PC-9 (cell line): ENCODE measurements at regions not wholly inside any gene's neighbourhood (a gene's known extent, or its start where the extent isn't known, plus 50 kb on each side); places are given as distances from the start of the nearest gene placed in this dataset.

Source experiments
- BruUV-seq: library from RNA; stranded (reverse); fragments of 400-500 nt; replicated peaks from 2 replicates; lab custom pipeline; 2021; lab: Mats Ljungman, UMichigan
- CTCF ChIA-PET: fragments of 300-600 bp; sonication (Branson Sonifier 250); formaldehyde crosslinking; loops from one replicate; lab custom pipeline; 2022; ENCODE audit warnings: antibody characterized with exemption; lab: Charles Lee
- POLR2A ChIA-PET: fragments of 300-600 bp; sonication (Branson Sonifier 250); formaldehyde crosslinking; loops from one replicate; lab custom pipeline; 2022; ENCODE audit warnings: antibody characterized with exemption; ENCODE audit not compliant: unreplicated experiment; lab: Charles Lee
- DNase-seq, 2 experiments: peaks; one replicate each; pipeline versions ENCODE4 v3.0.0 to v3.0.0-alpha.2; 2015 to 2022; ENCODE audit warnings: mixed read lengths in 1 of 2
- H2AFZ ChIP-seq: fragments of 200-600 bp; sonication (generic); 2 replicates; pipeline ENCODE4 v1.8.1; 2017; ENCODE audit warnings: antibody characterized with exemption
- H3F3A ChIP-seq: fragments of 200-600 bp; sonication (generic); 2 replicates; pipeline ENCODE4 v1.8.1; 2017; ENCODE audit warnings: antibody characterized with exemption, mild to moderate bottlenecking, low read depth; ENCODE audit not compliant: insufficient read depth
- H3K27ac ChIP-seq: fragments of 200-600 bp; sonication (generic); 2 replicates; pipeline ENCODE4 v1.6.1; 2016; ENCODE audit warnings: mixed run types
- H3K27me3 ChIP-seq: fragments of 200-600 bp; sonication (generic); 2 replicates; pipeline ENCODE4 v1.6.1; 2016; ENCODE audit warnings: low read depth, mixed run types; ENCODE audit not compliant: insufficient read depth
- H3K36me3 ChIP-seq: fragments of 200-600 bp; sonication (generic); 2 replicates; pipeline ENCODE4 v1.6.1; 2016; ENCODE audit warnings: low read depth, mixed run types
- H3K4me1 ChIP-seq: fragments of 200-600 bp; sonication (generic); replicated peaks from 2 replicates; pipeline ENCODE4 v1.6.1; 2016; ENCODE audit warnings: mixed run types; ENCODE audit not compliant: insufficient read depth
- H3K4me2 ChIP-seq: fragments of 200-600 bp; sonication (generic); 2 replicates; pipeline ENCODE4 v1.6.1; 2017; ENCODE audit warnings: mixed run types
- H3K4me3 ChIP-seq: fragments of 200-600 bp; sonication (generic); 2 replicates; pipeline ENCODE4 v1.6.1; 2016; ENCODE audit warnings: mixed run types
- H3K79me2 ChIP-seq: fragments of 200-600 bp; sonication (generic); 2 replicates; pipeline ENCODE4 v1.6.1; 2017; ENCODE audit warnings: low read depth, mixed run types
- H3K9me2 ChIP-seq: fragments of 200-600 bp; sonication (generic); 2 replicates; pipeline ENCODE4 v1.8.1; 2017; ENCODE audit warnings: mild to moderate bottlenecking; ENCODE audit not compliant: insufficient read depth
- H3K9me3 ChIP-seq: fragments of 200-600 bp; sonication (generic); 2 replicates; pipeline ENCODE4 v1.8.1; 2016; ENCODE audit warnings: low read depth; ENCODE audit not compliant: insufficient read depth
- H4K20me1 ChIP-seq: fragments of 200-600 bp; sonication (generic); 2 replicates; pipeline ENCODE4 v1.8.1; 2017; ENCODE audit not compliant: insufficient read depth
- EZH2 ChIP-seq: fragments of 200-600 bp; sonication (generic); IDR thresholded peaks from 2 replicates; pipeline ENCODE4 v1.8.0; 2017; ENCODE audit warnings: antibody characterized with exemption, low read depth
- intact Hi-C: fragments of 100-400 bp; cut with micrococcal nuclease; formaldehyde crosslinking; loops from one replicate; pipeline ENCODE4 v1.10.0; 2022; ENCODE audit not compliant: unreplicated experiment
- TF ChIP-seq, protein P1 (sequence below): fragments of 200-600 bp; sonication (generic); conservative IDR thresholded peaks from 2 replicates; pipeline ENCODE4 v1.6.1; 2017; ENCODE audit warnings: mixed run types, antibody characterized with exemption, mild to moderate bottlenecking, moderate library complexity

DNA sequence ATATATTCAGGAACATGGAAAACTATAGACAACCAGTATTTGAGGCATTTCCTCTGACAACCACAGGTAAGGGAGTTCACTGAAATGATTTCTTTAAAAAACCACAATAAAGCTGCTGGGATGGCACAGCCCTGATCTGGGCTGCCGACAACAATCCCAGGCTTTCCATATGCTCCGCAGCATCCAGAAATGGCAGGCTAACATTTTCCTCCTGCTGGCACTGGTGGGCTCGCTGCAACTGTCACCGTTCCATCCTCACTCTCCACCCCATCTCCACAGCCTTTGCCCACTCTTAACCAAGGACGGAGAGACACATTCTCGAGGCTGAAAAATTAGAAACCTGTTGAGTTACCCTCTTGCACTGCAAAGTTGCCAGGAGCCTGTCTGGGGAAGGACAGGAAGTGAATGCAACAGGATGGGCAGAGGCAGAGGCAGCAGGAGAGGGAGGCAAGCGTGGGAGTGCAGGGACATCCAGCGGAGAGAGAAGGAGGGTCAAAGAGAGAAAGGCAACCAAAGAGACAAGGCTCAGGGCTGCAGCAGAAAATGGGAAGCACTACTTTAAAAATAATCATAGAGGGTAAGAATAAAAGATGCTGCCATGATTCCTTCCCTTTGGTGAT is 79.0 kb upstream of the ARRDC4 start:
- Histone ChIP-seq H3K4me1 (no peaks in the 10 kb centered on the region), H3K9me3 (no peaks in the 10 kb centered on the region), H3K4me2 (no peak overlapping the region), H4K20me1 (no peaks in the 10 kb centered on the region), H3K27me3 (no peaks in the 10 kb centered on the region; the same call in 1 of the 2 replicates), H3F3A (no peaks in the 10 kb centered on the region), H2AFZ (no peak overlapping the region), H3K27ac (no peak overlapping the region), H3K36me3 (no peaks in the 10 kb centered on the region), H3K4me3 (no peak overlapping the region), H3K9me2 (no peaks in the 10 kb centered on the region), H3K79me2 (no peaks in the 10 kb centered on the region)
- TF ChIP-seq, protein P1, sequence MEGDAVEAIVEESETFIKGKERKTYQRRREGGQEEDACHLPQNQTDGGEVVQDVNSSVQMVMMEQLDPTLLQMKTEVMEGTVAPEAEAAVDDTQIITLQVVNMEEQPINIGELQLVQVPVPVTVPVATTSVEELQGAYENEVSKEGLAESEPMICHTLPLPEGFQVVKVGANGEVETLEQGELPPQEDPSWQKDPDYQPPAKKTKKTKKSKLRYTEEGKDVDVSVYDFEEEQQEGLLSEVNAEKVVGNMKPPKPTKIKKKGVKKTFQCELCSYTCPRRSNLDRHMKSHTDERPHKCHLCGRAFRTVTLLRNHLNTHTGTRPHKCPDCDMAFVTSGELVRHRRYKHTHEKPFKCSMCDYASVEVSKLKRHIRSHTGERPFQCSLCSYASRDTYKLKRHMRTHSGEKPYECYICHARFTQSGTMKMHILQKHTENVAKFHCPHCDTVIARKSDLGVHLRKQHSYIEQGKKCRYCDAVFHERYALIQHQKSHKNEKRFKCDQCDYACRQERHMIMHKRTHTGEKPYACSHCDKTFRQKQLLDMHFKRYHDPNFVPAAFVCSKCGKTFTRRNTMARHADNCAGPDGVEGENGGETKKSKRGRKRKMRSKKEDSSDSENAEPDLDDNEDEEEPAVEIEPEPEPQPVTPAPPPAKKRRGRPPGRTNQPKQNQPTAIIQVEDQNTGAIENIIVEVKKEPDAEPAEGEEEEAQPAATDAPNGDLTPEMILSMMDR = no peak
- TF ChIP-seq EZH2 = no peak
- DNase-seq = no peak
- ChIA-PET CTCF (no interaction called here), POLR2A (no interaction called here)
- intact Hi-C loops = no loop called here
- no TSS peak for BruUV-seq

DNA sequence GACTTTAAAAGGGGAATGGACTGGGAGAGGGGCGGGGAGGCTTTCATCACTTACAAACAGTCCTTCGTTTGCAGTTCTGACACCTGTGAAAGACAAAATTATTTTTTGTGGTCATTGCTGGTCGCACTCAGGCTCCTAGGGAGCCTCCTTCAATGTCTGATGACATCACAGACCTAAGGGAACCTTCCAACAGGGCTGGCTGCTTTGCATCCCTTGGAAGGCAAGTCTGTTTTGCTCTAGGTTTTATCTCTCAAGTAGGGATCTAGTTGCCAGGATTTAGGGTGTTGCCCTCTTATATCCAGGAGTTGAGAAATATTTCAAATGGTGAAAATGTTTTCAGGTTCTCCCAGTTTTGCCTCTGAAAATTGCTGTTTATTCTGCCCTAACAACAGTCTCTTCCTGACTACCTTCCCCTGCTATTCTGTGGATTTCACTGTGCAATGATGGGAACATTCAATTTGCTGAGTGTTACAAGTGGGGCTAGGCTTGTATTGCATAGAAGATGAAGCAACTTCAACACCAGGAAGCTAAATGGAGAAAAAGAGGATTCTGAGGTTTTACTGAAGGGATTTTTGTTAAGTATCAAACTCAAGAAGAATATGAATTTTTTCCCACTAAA is 75.9 kb upstream of the ARRDC4 start:
- Histone ChIP-seq H3K27ac (no peak overlapping the region), H3K79me2 (no peaks in the 10 kb centered on the region), H4K20me1 (no peaks in the 10 kb centered on the region; the same call in 1 of the 2 replicates), H3K9me2 (no peaks in the 10 kb centered on the region), H3F3A (no peaks in the 10 kb centered on the region), H3K27me3 (no peaks in the 10 kb centered on the region), H3K36me3 (no peaks in the 10 kb centered on the region), H2AFZ (no peak overlapping the region), H3K4me3 (no peak overlapping the region), H3K4me1 (no peaks in the 10 kb centered on the region), H3K9me3 (no peaks in the 10 kb centered on the region), H3K4me2 (no peak overlapping the region)
- DNase-seq = no peak
- ChIA-PET POLR2A (no interaction called here), CTCF (no interaction called here)
- TF ChIP-seq EZH2 = no peak
- TF ChIP-seq, protein P1 = no peak
- intact Hi-C loops = no loop called here
- BruUV-seq = no TSS peak

DNA sequence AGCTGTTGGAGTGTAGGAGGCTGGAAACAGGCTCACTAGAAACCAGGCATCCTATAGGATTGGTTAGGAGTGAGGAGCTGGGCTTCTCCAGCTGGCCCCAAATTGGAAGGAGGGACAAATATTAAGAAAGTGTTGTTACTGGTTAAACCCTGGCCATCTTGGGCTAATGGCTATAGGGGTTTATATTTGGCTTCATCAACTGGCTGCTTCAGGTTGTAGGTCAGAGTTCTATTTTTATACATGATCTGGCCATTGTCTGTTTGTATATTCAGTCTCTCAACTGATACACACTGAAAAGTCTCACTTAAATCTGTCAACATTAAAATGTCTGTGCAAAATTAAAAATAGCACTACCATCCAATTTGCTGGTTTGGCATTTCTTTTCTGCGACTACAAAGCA is 70.2 kb upstream of the ARRDC4 start:
- BruUV-seq = no TSS peak
- ChIA-PET POLR2A (no interaction called here), CTCF (no interaction called here)
- no peak for TF ChIP-seq EZH2
- TF ChIP-seq, protein P1 = no peak
- H3K4me2 ChIP-seq = no peak overlapping the region
- no peaks in the 10 kb centered on the region for H3K79me2 ChIP-seq
- H3F3A ChIP-seq = no peaks in the 10 kb centered on the region
- H3K9me2 ChIP-seq = no peaks in the 10 kb centered on the region
- H3K27ac ChIP-seq = no peak overlapping the region
- H2AFZ ChIP-seq = no peak overlapping the region
- DNase-seq = no peak
- H3K4me1 ChIP-seq = no peaks in the 10 kb centered on the region
- no peak overlapping the region for H3K4me3 ChIP-seq
- H3K27me3 ChIP-seq = peaks cover 5% of the 10 kb centered on the region; the same call in 1 of the 2 replicates
- H3K36me3 ChIP-seq = no peaks in the 10 kb centered on the region
- H4K20me1 ChIP-seq = no peaks in the 10 kb centered on the region; the same call in 1 of the 2 replicates
- intact Hi-C loops = no loop called here
- no peaks in the 10 kb centered on the region for H3K9me3 ChIP-seq
